ENCODE measurements at regions not wholly inside any gene's neighbourhood (a gene's known extent, or its start where the extent isn't known, plus 50 kb on each side); places are given as distances from the start of the nearest gene placed in this dataset.

GRCh38 chr7:32319012-32319382 lies 171.2 kb downstream of the LSM5 start:
- Histone ChIP-seq H3K27ac (ENCODE audit: control insufficient read depth, insufficient read depth) (no peak overlapping the region), H2AFZ (ENCODE audit: control insufficient read depth, low read depth, low read length) (no peak overlapping the region), H3K4me3 (no peak overlapping the region), H3K9me3 (replicated peaks; ENCODE audit: control insufficient read depth, insufficient read depth, low read length) (no peaks in the 10 kb centered on the region), H3K9ac (ENCODE audit: control insufficient read depth, insufficient read depth, low read length) (no peak overlapping the region), H3K4me1 (ENCODE audit: control insufficient read depth, insufficient read depth, low read length) (no peaks in the 10 kb centered on the region), H3K79me2 (ENCODE audit: control insufficient read depth, insufficient read depth, low read length) (no peaks in the 10 kb centered on the region), H3K27me3 (replicated peaks in 1 of 2; ENCODE audit: control insufficient read depth in 2 of 2, insufficient read depth in 2 of 2, low read length in 1 of 2) (peaks cover 6 to 10% of the 10 kb centered on the region in 2 experiments; a peak in 3 of 4 replicates), H3K4me2 (ENCODE audit: control insufficient read depth, insufficient read depth) (no peak overlapping the region), H4K20me1 (ENCODE audit: control insufficient read depth, insufficient read depth) (no peaks in the 10 kb centered on the region), H3K36me3 (ENCODE audit: control insufficient read depth in 2 of 2, insufficient read depth in 2 of 2, low read length in 1 of 2) (no peaks in the 10 kb centered on the region)
- no TSS peak for BruUV-seq (replicated peaks)
- intact Hi-C loops (cut with micrococcal nuclease; ENCODE audit: unreplicated experiment) (no loop called here), in situ Hi-C loops (cut with MboI) (no loop called here)
- POLR2A ChIA-PET: no interaction called here
- CTCF ChIA-PET: no interaction called here
- WGBS (ENCODE audit: insufficient coverage, insufficient replicate concordance, low lambda C conversion rate, missing lambda C conversion rate): 42% methylated on average over 19 of the region's 19 CpGs
- no peak for FAIRE-seq
- RAD21 ChIA-PET (ENCODE audit: unreplicated experiment): no interaction called here
- DNase-seq (ENCODE audit: low read depth, low spot score): no peak
- SMC1A ChIA-PET (ENCODE audit: uncharacterized antibody, unreplicated experiment): no interaction called here
- no peak for TF ChIP-seq MAX (IDR thresholded peaks at IDR 0.05; ENCODE audit: low read depth, low read length)
- no peak for TF ChIP-seq SMAD5 (IDR thresholded peaks at IDR 0.05; ENCODE audit: low read depth)
- TF ChIP-seq RAD51 (IDR thresholded peaks at IDR 0.05): no peak
- no peak for TF ChIP-seq RUNX3 (IDR thresholded peaks at IDR 0.05; ENCODE audit: low read length)
- no peak for TF ChIP-seq CREM (IDR thresholded peaks at IDR 0.05; ENCODE audit: low read depth)
- TF ChIP-seq PAX5 (IDR thresholded peaks at IDR 0.05; ENCODE audit: borderline replicate concordance, low read depth, low read length): no peak
- TF ChIP-seq ZBTB40 (IDR thresholded peaks at IDR 0.05; ENCODE audit: borderline replicate concordance): no peak
- no peak for TF ChIP-seq CHD1 (IDR thresholded peaks at IDR 0.05; ENCODE audit: low read depth, low read length)
- no peak for TF ChIP-seq HDAC6 (IDR thresholded peaks at IDR 0.05; ENCODE audit: unreplicated experiment)
- TF ChIP-seq, protein P1, sequence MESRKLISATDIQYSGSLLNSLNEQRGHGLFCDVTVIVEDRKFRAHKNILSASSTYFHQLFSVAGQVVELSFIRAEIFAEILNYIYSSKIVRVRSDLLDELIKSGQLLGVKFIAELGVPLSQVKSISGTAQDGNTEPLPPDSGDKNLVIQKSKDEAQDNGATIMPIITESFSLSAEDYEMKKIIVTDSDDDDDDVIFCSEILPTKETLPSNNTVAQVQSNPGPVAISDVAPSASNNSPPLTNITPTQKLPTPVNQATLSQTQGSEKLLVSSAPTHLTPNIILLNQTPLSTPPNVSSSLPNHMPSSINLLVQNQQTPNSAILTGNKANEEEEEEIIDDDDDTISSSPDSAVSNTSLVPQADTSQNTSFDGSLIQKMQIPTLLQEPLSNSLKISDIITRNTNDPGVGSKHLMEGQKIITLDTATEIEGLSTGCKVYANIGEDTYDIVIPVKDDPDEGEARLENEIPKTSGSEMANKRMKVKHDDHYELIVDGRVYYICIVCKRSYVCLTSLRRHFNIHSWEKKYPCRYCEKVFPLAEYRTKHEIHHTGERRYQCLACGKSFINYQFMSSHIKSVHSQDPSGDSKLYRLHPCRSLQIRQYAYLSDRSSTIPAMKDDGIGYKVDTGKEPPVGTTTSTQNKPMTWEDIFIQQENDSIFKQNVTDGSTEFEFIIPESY (IDR thresholded peaks at IDR 0.05): no peak
- no peak for TF ChIP-seq TARDBP (IDR thresholded peaks at IDR 0.05; ENCODE audit: borderline replicate concordance)
- TF ChIP-seq MTA2 (IDR thresholded peaks at IDR 0.05; ENCODE audit: low read depth): no peak
- no peak for TF ChIP-seq ETV6 (conservative IDR thresholded peaks at IDR 0.05 in 1 of 2, IDR thresholded peaks at IDR 0.05 in 1 of 2; ENCODE audit: borderline replicate concordance in 1 of 2, low read depth in 1 of 2)
- ATAC-seq: no peak
